RWPE1 (cell line): ENCODE measurements at regions not wholly inside any gene's neighbourhood (a gene's known extent, or its start where the extent isn't known, plus 50 kb on each side); places are given as distances from the start of the nearest gene placed in this dataset.
"Not testable (repeated sequence)": the region's sequence is repeated elsewhere in the genome, so short reads cannot be mapped to it uniquely, and the experiment has no call there.

Experiments used
- CTCF ChIA-PET: fragments of 350-600 bp; sonication (Branson Sonifier 250); formaldehyde crosslinking; extraction: SDS; loops from one replicate; lab custom pipeline; 2021; lab: Yijun Ruan, JAX
- POLR2A ChIA-PET: fragments of 400-600 bp; formaldehyde crosslinking; extraction: SDS; loops from one replicate; lab custom pipeline; 2020; ENCODE audit warnings: antibody characterized with exemption; ENCODE audit not compliant: low non-redundant PET; lab: Yijun Ruan, JAX
- DNase-seq: peaks from one replicate; pipeline ENCODE4 v3.0.0; 2012; ENCODE audit warnings: low spot score
- H3K27ac ChIP-seq: fragments of 450-650 bp; 2 replicates; pipeline ENCODE4 v1.5.1; 2017
- TF ChIP-seq, protein P1 (sequence below): fragments of 450-650 bp; conservative IDR thresholded peaks from 2 replicates; pipeline ENCODE4 v1.5.1; 2017; ENCODE audit warnings: low read depth, mild to moderate bottlenecking

DNA sequence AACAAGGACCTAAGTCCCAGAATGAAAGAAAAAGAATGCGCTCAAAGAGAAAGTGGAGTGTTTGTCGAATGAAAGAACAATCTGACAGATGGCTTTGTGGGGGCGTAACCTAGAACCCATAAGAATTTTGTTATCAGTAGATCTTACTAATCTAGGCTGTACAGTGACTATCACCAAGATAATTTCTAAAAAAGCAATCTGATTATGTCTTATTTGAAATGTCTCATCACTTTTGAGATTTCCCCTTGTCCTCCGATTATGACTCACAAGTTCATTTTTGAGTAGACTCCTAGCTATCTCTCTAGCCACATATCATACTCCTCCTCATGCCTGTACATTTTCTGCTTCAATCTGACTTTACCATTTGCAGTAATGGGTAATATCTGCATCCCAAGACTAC is 135.6 kb upstream of the SMARCA2 start:
- CTCF ChIA-PET: interaction anchor here (0.6 kb wide), 1 partner anchor 74 kb away, joined by 3 read pairs; no protein-coding TSS in a partner anchor

DNA sequence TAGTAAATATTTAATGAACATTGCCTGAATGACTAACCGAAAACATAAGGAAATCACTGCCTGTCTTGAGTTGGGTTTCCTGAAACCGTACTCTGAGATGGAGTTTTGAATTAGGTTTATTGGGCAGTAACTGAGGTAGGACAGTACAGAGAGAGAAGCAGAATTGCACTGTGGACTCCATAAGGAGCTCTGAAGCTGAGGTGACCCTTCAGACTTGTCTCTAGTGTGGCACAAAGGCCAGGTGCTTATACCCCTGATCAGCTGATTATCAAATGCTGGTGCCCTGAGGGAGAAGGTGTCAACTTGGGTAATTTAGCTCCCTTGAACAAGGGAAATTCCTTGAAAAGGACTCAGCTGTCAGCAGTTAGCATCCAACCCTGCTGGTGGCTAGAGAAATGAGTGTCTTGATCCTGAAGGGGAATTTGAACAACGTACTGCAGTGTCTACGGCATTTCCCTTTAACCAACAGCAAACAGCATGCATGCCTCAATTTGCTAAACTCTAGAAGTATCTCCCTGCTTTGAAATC is 135.0 kb upstream of the SMARCA2 start:
- TF ChIP-seq, protein P1, sequence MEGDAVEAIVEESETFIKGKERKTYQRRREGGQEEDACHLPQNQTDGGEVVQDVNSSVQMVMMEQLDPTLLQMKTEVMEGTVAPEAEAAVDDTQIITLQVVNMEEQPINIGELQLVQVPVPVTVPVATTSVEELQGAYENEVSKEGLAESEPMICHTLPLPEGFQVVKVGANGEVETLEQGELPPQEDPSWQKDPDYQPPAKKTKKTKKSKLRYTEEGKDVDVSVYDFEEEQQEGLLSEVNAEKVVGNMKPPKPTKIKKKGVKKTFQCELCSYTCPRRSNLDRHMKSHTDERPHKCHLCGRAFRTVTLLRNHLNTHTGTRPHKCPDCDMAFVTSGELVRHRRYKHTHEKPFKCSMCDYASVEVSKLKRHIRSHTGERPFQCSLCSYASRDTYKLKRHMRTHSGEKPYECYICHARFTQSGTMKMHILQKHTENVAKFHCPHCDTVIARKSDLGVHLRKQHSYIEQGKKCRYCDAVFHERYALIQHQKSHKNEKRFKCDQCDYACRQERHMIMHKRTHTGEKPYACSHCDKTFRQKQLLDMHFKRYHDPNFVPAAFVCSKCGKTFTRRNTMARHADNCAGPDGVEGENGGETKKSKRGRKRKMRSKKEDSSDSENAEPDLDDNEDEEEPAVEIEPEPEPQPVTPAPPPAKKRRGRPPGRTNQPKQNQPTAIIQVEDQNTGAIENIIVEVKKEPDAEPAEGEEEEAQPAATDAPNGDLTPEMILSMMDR: no peak
- POLR2A ChIA-PET: no interaction called here
- no peak overlapping the region for H3K27ac ChIP-seq
- CTCF ChIA-PET: no interaction called here
- no peak for DNase-seq

More for the DNA sequence above, 135.6 kb upstream of the SMARCA2 start:
- POLR2A ChIA-PET: no interaction called here
- TF ChIP-seq, protein P1: no peak
- H3K27ac ChIP-seq: no peak overlapping the region
- DNase-seq: no peak

- ChIA-PET POLR2A (no interaction called here), CTCF (no interaction called here)
- no peak overlapping the region for H3K27ac ChIP-seq
- no peak for DNase-seq
- TF ChIP-seq, protein P1: no peak
These were observed 133.3 kb upstream of the SMARCA2 start for GRCh38 chr9:1881708-1882295.

DNA sequence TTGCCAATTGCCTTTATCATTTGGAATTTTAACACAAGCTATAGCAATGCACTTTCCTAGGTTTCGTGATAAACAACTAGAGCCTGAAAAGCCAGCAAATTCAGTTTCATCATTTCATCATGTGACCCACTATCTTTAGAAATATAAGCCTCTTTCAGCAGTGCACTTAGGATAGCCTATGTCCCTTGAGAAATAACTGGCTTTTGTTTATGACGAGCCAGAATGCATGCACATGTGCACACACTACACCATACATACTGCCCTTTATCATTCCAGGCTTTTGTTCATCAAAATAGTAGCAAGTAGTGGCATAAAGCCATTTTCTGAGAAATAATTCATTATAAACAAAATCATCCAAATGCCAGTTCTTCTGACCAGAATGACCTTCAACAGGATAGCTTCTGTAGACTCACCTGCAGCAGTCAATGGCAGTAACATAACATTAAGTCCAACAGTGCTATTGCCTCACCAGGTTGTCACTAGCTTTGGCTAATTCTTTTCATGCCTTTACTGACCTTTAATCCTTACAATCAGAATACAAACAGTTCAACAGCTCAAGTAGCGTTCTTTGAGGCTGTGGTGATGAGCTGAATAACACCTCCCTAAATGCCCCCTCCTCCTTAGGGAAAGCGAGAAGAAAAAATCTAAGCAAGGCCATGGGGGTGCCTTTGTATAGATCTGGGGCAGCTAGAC is 132.3 kb upstream of the SMARCA2 start:
- no peak for DNase-seq
- CTCF ChIA-PET: interaction anchor here (0.5 kb wide), 1 partner anchor 149 kb away, joined by 5 read pairs; no protein-coding TSS in a partner anchor
- POLR2A ChIA-PET: no interaction called here
- TF ChIP-seq, protein P1: no peak
- no peak overlapping the region for H3K27ac ChIP-seq

GRCh38 chr9:1890201-1890600 is 124.9 kb upstream of the SMARCA2 start:
- TF ChIP-seq, protein P1: no peak
- ChIA-PET CTCF (no interaction called here), POLR2A (no interaction called here)
- no peak overlapping the region for H3K27ac ChIP-seq
- DNase-seq: no peak

DNA sequence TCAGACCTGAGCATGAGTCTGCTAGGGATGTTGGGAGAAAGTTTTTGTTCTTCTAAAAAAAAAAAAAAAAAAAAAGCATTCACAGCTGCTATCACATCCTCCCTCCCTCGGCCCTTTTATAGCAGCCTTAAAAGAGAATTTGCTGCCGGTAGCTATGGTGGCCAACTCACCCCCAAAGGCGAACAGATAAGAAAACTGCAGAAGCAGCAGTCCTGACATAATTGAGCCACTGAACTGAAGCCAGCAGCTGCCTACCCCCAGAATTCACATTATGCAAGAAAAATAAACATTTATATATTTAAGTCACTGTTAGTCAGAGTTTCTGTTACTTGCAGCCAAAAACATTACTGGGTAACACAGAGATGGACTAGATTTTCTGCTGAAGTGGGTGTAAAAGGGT is 124.3 kb upstream of the SMARCA2 start:
- POLR2A ChIA-PET: no interaction called here
- TF ChIP-seq, protein P1: no peak
- H3K27ac ChIP-seq: no peak overlapping the region
- DNase-seq: no peak
- CTCF ChIA-PET: no interaction called here

DNA sequence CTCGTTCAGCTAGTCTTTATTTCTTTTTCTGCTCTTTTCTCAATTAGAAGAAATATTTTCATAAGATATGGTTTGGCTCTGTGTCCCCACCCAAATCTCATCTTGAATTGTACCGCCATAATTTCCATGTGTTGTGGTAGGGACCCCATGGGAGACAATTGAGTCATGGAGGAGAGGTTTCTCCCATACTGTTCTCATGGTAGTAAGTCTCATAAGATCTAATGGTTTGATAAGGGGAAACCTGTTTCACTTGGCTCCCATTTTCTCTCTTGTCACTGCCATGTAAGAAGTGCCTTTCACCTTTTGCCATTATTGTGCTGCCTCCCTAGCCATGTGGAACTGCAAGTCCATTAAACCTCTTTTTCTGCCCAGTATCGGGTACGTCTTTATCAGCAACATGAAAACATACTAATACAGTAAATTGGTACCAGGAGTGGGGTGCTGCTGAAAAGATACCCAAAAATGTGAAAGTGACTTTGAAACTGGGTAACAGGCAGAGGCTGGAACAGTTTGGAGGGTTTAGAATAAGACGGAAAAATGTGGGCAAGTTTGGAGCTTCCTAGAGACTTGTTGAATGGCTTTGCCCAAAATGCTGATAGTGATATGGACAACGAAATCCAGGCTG is 112.0 kb upstream of the SMARCA2 start:
- H3K27ac ChIP-seq, DNase-seq, POLR2A ChIA-PET, CTCF ChIA-PET: not testable (repeated sequence)
